Neural progenitor cell (in vitro differentiated cells): ENCODE measurements at regions not wholly inside any gene's neighbourhood (a gene's known extent, or its start where the extent isn't known, plus 50 kb on each side); places are given as distances from the start of the nearest gene placed in this dataset.
"Not testable (repeated sequence)": the region's sequence is repeated elsewhere in the genome, so short reads cannot be mapped to it uniquely, and the experiment has no call there.

ENCODE experiments used
- DNase-seq: peaks from one replicate; pipeline ENCODE4 v3.0.0-alpha.2; 2016; ENCODE audit warnings: low spot score
- H2AFZ ChIP-seq: fragments of 200-600 bp; sonication (generic); replicated peaks from 2 replicates; pipeline ENCODE4 v1.6.1; 2016; ENCODE audit warnings: antibody characterized with exemption
- H3F3A ChIP-seq: fragments of 200-600 bp; sonication (generic); 2 replicates; pipeline ENCODE4 v1.6.1; 2016; ENCODE audit warnings: antibody characterized with exemption, low read depth
- H3K27ac ChIP-seq: fragments of 200-600 bp; sonication (generic); 2 replicates; pipeline ENCODE4 v1.5.1; 2016; ENCODE audit warnings: mild to moderate bottlenecking
- H3K27me3 ChIP-seq: fragments of 200-600 bp; sonication (generic); 2 replicates; pipeline ENCODE4 v1.6.1; 2016; ENCODE audit warnings: mild to moderate bottlenecking, moderate library complexity
- H3K36me3 ChIP-seq: fragments of 200-600 bp; sonication (generic); 2 replicates; pipeline ENCODE4 v1.5.1; 2016
- H3K4me1 ChIP-seq: fragments of 200-600 bp; sonication (generic); 2 replicates; pipeline ENCODE4 v1.6.1; 2016; ENCODE audit warnings: mixed run types
- H3K4me2 ChIP-seq: fragments of 200-600 bp; sonication (generic); 2 replicates; pipeline ENCODE4 v1.6.1; 2016
- H3K4me3 ChIP-seq: fragments of 200-600 bp; sonication (generic); 2 replicates; pipeline ENCODE4 v1.5.1; 2016
- H3K79me2 ChIP-seq: fragments of 200-600 bp; sonication (generic); 2 replicates; pipeline ENCODE4 v1.6.1; 2016; ENCODE audit warnings: low read depth
- H3K9ac ChIP-seq: fragments of 200-600 bp; sonication (generic); 2 replicates; pipeline ENCODE4 v1.6.1; 2016
- H3K9me3 ChIP-seq: fragments of 200-600 bp; sonication (generic); 2 replicates; pipeline ENCODE4 v1.5.1; 2016; ENCODE audit warnings: low read depth
- H4K20me1 ChIP-seq: fragments of 200-600 bp; sonication (generic); 2 replicates; pipeline ENCODE4 v1.6.1; 2016; ENCODE audit warnings: low read depth
- H3K27ac Mint-ChIP-seq: 3 replicates; pipeline ENCODE4 v1.8.0; 2021; ENCODE audit warnings: mixed read lengths
- H3K27me3 Mint-ChIP-seq: 2 replicates; pipeline ENCODE4 v1.8.0; 2022; ENCODE audit warnings: low read depth, mild to moderate bottlenecking, inconsistent platforms, moderate library complexity, mixed read lengths; ENCODE audit not compliant: insufficient read depth
- H3K36me3 Mint-ChIP-seq: 3 replicates; pipeline ENCODE4 v1.8.0; 2021; ENCODE audit warnings: mixed read lengths
- H3K4me1 Mint-ChIP-seq: 3 replicates; pipeline ENCODE4 v1.8.0; 2021; ENCODE audit warnings: mixed read lengths
- H3K4me3 Mint-ChIP-seq: 3 replicates; pipeline ENCODE4 v1.8.0; 2021; ENCODE audit warnings: mild to moderate bottlenecking, moderate library complexity, mixed read lengths
- H3K9me3 Mint-ChIP-seq: 3 replicates; pipeline ENCODE4 v1.8.0; 2020; ENCODE audit warnings: mixed read lengths
- CTCF ChIP-seq: fragments of 200-600 bp; sonication (generic); IDR thresholded peaks from 2 replicates; pipeline ENCODE4 v1.5.1; 2017; ENCODE audit warnings: antibody characterized with exemption, mild to moderate bottlenecking
- EZH2 ChIP-seq: fragments of 200-600 bp; sonication (generic); IDR thresholded peaks from 2 replicates; pipeline ENCODE4 v1.6.1; 2017; ENCODE audit warnings: antibody characterized with exemption, mild to moderate bottlenecking, moderate library complexity
- EZH2phosphoT487 ChIP-seq: fragments of 200-600 bp; sonication (generic); IDR thresholded peaks from 2 replicates; pipeline ENCODE4 v1.6.1; 2017; ENCODE audit warnings: antibody characterized with exemption

GRCh38 chr1:95893921-95894320 lies 659.9 kb downstream of the RWDD3 start:
- H3K4me2 ChIP-seq: no peak overlapping the region
- no peaks in the 10 kb centered on the region for H4K20me1 ChIP-seq
- no peak overlapping the region for H3K9ac ChIP-seq
- H3K27me3 Mint-ChIP-seq: no peaks in the 10 kb centered on the region
- H3K27ac ChIP-seq: no peak overlapping the region
- no peak overlapping the region for H3K4me3 Mint-ChIP-seq
- H3F3A ChIP-seq: no peaks in the 10 kb centered on the region
- no peak overlapping the region for H3K4me3 ChIP-seq
- H3K36me3 ChIP-seq: no peaks in the 10 kb centered on the region
- TF ChIP-seq EZH2phosphoT487 (no peak), CTCF (no peak), EZH2 (no peak)
- H3K27me3 ChIP-seq: no peaks in the 10 kb centered on the region
- H2AFZ ChIP-seq: no peak overlapping the region
- no peaks in the 10 kb centered on the region for H3K36me3 Mint-ChIP-seq
- H3K4me1 ChIP-seq: peaks cover 8% of the 10 kb centered on the region
- peaks cover 6% of the 10 kb centered on the region for H3K4me1 Mint-ChIP-seq
- DNase-seq: no peak
- H3K79me2 ChIP-seq: no peaks in the 10 kb centered on the region
- no peak overlapping the region for H3K27ac Mint-ChIP-seq
- peaks cover 13% of the 10 kb centered on the region for H3K9me3 Mint-ChIP-seq
- H3K9me3 ChIP-seq: no peaks in the 10 kb centered on the region

GRCh38 chr1:95903060-95903459 lies 669.0 kb downstream of the RWDD3 start:
- Histone ChIP-seq H3K4me1 (no peaks in the 10 kb centered on the region), H3K9ac (no peak overlapping the region), H3K36me3 (no peaks in the 10 kb centered on the region), H3K79me2 (no peaks in the 10 kb centered on the region), H3K27me3 (no peaks in the 10 kb centered on the region), H2AFZ (no peak overlapping the region), H3K9me3 (no peaks in the 10 kb centered on the region), H3K4me2 (no peak overlapping the region), H3K27ac (no peak overlapping the region), H3K4me3 (no peak overlapping the region), H3F3A (no peaks in the 10 kb centered on the region), H4K20me1 (no peaks in the 10 kb centered on the region)
- DNase-seq: no peak
- Mint-ChIP-seq H3K9me3 (peaks cover 10% of the 10 kb centered on the region), H3K27ac (no peak overlapping the region), H3K4me1 (no peaks in the 10 kb centered on the region), H3K27me3 (no peaks in the 10 kb centered on the region), H3K36me3 (no peaks in the 10 kb centered on the region), H3K4me3 (no peak overlapping the region)
- TF ChIP-seq EZH2phosphoT487 (no peak), CTCF (no peak), EZH2 (no peak)

- Mint-ChIP-seq H3K27me3 (no peaks in the 10 kb centered on the region), H3K4me3 (no peak overlapping the region), H3K9me3 (peaks cover 5% of the 10 kb centered on the region), H3K4me1 (no peaks in the 10 kb centered on the region), H3K36me3 (no peaks in the 10 kb centered on the region), H3K27ac (no peak overlapping the region)
- H3F3A ChIP-seq: no peaks in the 10 kb centered on the region
- H3K4me2 ChIP-seq: no peak overlapping the region
- no peak overlapping the region for H3K4me3 ChIP-seq
- no peak overlapping the region for H3K27ac ChIP-seq
- no peak overlapping the region for H3K9ac ChIP-seq
- no peaks in the 10 kb centered on the region for H3K4me1 ChIP-seq
- no peaks in the 10 kb centered on the region for H3K79me2 ChIP-seq
- H3K9me3 ChIP-seq: no peaks in the 10 kb centered on the region
- TF ChIP-seq CTCF (no peak), EZH2 (no peak), EZH2phosphoT487 (no peak)
- no peak for DNase-seq
- no peaks in the 10 kb centered on the region for H3K36me3 ChIP-seq
- no peaks in the 10 kb centered on the region for H3K27me3 ChIP-seq
- H2AFZ ChIP-seq: no peak overlapping the region
- H4K20me1 ChIP-seq: no peaks in the 10 kb centered on the region
These were observed 671.9 kb downstream of the RWDD3 start for GRCh38 chr1:95905818-95906395.

- H2AFZ ChIP-seq, H3K4me3 Mint-ChIP-seq, H3K27ac Mint-ChIP-seq, H3K4me1 Mint-ChIP-seq, H3K36me3 ChIP-seq, H3K36me3 Mint-ChIP-seq, H4K20me1 ChIP-seq, H3K9ac ChIP-seq, H3F3A ChIP-seq, H3K27me3 Mint-ChIP-seq, H3K9me3 ChIP-seq, H3K27ac ChIP-seq, DNase-seq, H3K4me1 ChIP-seq, H3K4me2 ChIP-seq, H3K4me3 ChIP-seq, H3K79me2 ChIP-seq, H3K27me3 ChIP-seq: not testable (repeated sequence)
- peaks cover 15% of the 10 kb centered on the region for H3K9me3 Mint-ChIP-seq
These were observed 677.7 kb downstream of the RWDD3 start for GRCh38 chr1:95911739-95912138.
